Sigmoid colon (tissue), 4 donors: ENCODE measurements at regions not wholly inside any gene's neighbourhood (a gene's known extent, or its start where the extent isn't known, plus 50 kb on each side); places are given as distances from the start of the nearest gene placed in this dataset.

ENCODE experiments used
- CTCF ChIP-seq, 4 experiments: fragments of 450-650 bp in 3 of 4; fragments of 200-600 bp in 1 of 4; IDR thresholded peaks; one replicate each; pipeline ENCODE4 v1.5.1; 2016 to 2019; ENCODE audit warnings: antibody characterized with exemption in 4 of 4, mild to moderate bottlenecking in 3 of 4, moderate library complexity in 2 of 4
- EP300 ChIP-seq, 4 donors: sonication (generic); formaldehyde crosslinking; IDR thresholded peaks; one replicate each; pipeline ENCODE4 v1.6.1; 2017; ENCODE audit warnings: antibody characterized with exemption in 4 of 4
- POLR2A ChIP-seq, 2 donors: fragments of 450-650 bp; IDR thresholded peaks; one replicate each; pipeline ENCODE4 v1.6.1; 2016; ENCODE audit warnings: antibody characterized with exemption in 2 of 2, mild to moderate bottlenecking in 2 of 2, moderate library complexity in 2 of 2
- POLR2AphosphoS5 ChIP-seq, 4 donors: sonication (generic); formaldehyde crosslinking; IDR thresholded peaks; one replicate each; pipeline ENCODE4 v1.6.1; 2017; ENCODE audit warnings: antibody characterized with exemption in 4 of 4

- TF ChIP-seq CTCF (IDR thresholded peaks at IDR 0.05) (no peak), EP300 (IDR thresholded peaks at IDR 0.05) (no peak), POLR2A (IDR thresholded peaks at IDR 0.05) (no peak), POLR2AphosphoS5 (IDR thresholded peaks at IDR 0.05) (no peak)
Observed at GRCh38 chr7:32364581-32364980, 125.6 kb downstream of the LSM5 start.
